ENCODE measurements at regions not wholly inside any gene's neighbourhood (a gene's known extent, or its start where the extent isn't known, plus 50 kb on each side); places are given as distances from the start of the nearest gene placed in this dataset.

DNA sequence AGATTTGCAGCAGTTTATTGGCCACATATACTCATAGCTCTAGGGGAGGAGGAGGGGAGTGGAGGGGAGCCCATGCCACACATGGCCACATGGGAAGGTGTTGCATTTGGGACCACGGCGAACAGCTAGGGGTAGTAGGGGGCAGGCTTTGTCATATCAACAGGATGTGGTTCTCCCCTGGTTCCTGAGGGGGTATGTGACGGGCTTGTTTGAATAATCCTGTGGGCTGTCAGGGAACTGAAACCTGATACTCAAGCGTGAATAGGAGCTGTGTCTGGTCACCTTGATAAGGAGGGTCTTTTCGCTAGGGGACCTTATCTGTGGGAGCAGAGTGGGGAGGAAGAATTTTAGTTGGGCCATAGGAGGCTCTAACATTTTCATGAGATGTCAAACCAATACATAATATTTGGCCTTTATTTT is 264.7 kb downstream of the CTH start (continued):
- TF ChIP-seq ZNF707 (CRISPR knock-in tag; conservative IDR thresholded peaks at IDR 0.05) (no peak), GABPB2 (CRISPR knock-in tag; conservative IDR thresholded peaks at IDR 0.05) (no peak), FOXK1 (CRISPR knock-in tag; IDR thresholded peaks at IDR 0.05; ENCODE audit: borderline replicate concordance) (no peak), BCL6 (CRISPR knock-in tag; IDR thresholded peaks at IDR 0.05) (no peak), SAP30 (IDR thresholded peaks at IDR 0.05; ENCODE audit: borderline replicate concordance, insufficient read depth, low read depth, low read length, poor library complexity, severe bottlenecking) (no peak), ATF7 (IDR thresholded peaks at IDR 0.05) (peak; percentile 66), RBBP5 (IDR thresholded peaks at IDR 0.05; ENCODE audit: borderline replicate concordance, insufficient read depth, low read length, poor library complexity, severe bottlenecking) (no peak), SIX5 (IDR thresholded peaks at IDR 0.05; ENCODE audit: borderline replicate concordance in 1 of 2, insufficient read depth in 1 of 2, low read depth in 1 of 2, low read length in 2 of 2) (peak in 1 of 2 experiments; percentile 41; a peak in 2 of 4 replicates), NCOR1 (IDR thresholded peaks at IDR 0.05) (peak; percentile 97), ZNF507 (tag; conservative IDR thresholded peaks at IDR 0.05) (no peak), POLR2H (tag; IDR thresholded peaks at IDR 0.05; ENCODE audit: low read depth) (no peak), ZSCAN29 (IDR thresholded peaks at IDR 0.05) (no peak), SRSF7 (optimal IDR thresholded peaks at IDR 0.05; ENCODE audit: low read depth, low read length) (no peak), SIN3A (IDR thresholded peaks at IDR 0.05; ENCODE audit: borderline replicate concordance in 2 of 2, control insufficient read depth in 1 of 2, low read depth in 2 of 2, low read length in 2 of 2) (no peak), ZNF3 (CRISPR knock-in tag; IDR thresholded peaks at IDR 0.05) (no peak), TSC22D4 (tag; IDR thresholded peaks at IDR 0.05) (no peak)
- TF ChIP-seq, protein P1, sequence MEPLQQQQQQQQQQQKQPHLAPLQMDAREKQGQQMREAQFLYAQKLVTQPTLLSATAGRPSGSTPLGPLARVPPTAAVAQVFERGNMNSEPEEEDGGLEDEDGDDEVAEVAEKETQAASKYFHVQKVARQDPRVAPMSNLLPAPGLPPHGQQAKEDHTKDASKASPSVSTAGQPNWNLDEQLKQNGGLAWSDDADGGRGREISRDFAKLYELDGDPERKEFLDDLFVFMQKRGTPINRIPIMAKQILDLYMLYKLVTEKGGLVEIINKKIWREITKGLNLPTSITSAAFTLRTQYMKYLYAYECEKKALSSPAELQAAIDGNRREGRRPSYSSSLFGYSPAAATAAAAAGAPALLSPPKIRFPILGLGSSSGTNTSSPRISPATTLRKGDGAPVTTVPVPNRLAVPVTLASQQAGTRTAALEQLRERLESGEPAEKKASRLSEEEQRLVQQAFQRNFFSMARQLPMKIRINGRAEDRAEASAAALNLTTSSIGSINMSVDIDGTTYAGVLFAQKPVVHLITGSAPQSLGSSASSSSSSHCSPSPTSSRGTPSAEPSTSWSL (CRISPR knock-in tag; IDR thresholded peaks at IDR 0.05; ENCODE audit: borderline replicate concordance), result no peak
- TF ChIP-seq, protein P2, sequence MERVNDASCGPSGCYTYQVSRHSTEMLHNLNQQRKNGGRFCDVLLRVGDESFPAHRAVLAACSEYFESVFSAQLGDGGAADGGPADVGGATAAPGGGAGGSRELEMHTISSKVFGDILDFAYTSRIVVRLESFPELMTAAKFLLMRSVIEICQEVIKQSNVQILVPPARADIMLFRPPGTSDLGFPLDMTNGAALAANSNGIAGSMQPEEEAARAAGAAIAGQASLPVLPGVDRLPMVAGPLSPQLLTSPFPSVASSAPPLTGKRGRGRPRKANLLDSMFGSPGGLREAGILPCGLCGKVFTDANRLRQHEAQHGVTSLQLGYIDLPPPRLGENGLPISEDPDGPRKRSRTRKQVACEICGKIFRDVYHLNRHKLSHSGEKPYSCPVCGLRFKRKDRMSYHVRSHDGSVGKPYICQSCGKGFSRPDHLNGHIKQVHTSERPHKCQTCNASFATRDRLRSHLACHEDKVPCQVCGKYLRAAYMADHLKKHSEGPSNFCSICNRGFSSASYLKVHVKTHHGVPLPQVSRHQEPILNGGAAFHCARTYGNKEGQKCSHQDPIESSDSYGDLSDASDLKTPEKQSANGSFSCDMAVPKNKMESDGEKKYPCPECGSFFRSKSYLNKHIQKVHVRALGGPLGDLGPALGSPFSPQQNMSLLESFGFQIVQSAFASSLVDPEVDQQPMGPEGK (CRISPR knock-in tag; IDR thresholded peaks at IDR 0.05; ENCODE audit: borderline replicate concordance), result no peak
- TF ChIP-seq, protein P3, sequence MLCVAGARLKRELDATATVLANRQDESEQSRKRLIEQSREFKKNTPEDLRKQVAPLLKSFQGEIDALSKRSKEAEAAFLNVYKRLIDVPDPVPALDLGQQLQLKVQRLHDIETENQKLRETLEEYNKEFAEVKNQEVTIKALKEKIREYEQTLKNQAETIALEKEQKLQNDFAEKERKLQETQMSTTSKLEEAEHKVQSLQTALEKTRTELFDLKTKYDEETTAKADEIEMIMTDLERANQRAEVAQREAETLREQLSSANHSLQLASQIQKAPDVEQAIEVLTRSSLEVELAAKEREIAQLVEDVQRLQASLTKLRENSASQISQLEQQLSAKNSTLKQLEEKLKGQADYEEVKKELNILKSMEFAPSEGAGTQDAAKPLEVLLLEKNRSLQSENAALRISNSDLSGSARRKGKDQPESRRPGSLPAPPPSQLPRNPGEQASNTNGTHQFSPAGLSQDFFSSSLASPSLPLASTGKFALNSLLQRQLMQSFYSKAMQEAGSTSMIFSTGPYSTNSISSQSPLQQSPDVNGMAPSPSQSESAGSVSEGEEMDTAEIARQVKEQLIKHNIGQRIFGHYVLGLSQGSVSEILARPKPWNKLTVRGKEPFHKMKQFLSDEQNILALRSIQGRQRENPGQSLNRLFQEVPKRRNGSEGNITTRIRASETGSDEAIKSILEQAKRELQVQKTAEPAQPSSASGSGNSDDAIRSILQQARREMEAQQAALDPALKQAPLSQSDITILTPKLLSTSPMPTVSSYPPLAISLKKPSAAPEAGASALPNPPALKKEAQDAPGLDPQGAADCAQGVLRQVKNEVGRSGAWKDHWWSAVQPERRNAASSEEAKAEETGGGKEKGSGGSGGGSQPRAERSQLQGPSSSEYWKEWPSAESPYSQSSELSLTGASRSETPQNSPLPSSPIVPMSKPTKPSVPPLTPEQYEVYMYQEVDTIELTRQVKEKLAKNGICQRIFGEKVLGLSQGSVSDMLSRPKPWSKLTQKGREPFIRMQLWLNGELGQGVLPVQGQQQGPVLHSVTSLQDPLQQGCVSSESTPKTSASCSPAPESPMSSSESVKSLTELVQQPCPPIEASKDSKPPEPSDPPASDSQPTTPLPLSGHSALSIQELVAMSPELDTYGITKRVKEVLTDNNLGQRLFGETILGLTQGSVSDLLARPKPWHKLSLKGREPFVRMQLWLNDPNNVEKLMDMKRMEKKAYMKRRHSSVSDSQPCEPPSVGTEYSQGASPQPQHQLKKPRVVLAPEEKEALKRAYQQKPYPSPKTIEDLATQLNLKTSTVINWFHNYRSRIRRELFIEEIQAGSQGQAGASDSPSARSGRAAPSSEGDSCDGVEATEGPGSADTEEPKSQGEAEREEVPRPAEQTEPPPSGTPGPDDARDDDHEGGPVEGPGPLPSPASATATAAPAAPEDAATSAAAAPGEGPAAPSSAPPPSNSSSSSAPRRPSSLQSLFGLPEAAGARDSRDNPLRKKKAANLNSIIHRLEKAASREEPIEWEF (CRISPR knock-in tag; IDR thresholded peaks at IDR 0.05), result no peak
- TF ChIP-seq, protein P4, sequence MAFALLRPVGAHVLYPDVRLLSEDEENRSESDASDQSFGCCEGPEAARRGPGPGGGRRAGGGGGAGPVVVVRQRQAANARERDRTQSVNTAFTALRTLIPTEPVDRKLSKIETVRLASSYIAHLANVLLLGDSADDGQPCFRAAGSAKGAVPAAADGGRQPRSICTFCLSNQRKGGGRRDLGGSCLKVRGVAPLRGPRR (CRISPR knock-in tag; IDR thresholded peaks at IDR 0.05), result no peak

All from K562 (cell line).